ENCODE measurements at regions not wholly inside any gene's neighbourhood (a gene's known extent, or its start where the extent isn't known, plus 50 kb on each side); places are given as distances from the start of the nearest gene placed in this dataset.

DNA sequence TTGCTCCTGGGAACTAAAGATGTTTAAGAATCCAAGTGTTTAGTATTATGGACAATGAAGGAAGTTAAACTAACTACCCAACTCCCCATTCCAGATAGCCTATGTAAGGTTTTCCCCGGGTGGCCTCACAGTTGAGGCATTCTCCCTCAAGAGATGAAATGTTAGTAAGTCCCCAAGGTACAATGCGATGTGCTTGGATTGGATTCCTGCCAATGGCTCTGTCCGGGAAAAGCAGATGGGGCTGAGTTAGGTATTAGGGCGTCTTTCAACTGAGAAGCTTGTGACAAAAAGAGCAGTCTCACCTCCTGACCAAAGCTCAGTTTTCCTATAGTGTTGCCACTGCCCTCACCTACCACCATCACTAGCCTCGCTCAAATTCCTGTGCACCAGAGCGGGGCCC is 64.8 kb upstream of the E2F7 start:
- TF ChIP-seq, protein P1, sequence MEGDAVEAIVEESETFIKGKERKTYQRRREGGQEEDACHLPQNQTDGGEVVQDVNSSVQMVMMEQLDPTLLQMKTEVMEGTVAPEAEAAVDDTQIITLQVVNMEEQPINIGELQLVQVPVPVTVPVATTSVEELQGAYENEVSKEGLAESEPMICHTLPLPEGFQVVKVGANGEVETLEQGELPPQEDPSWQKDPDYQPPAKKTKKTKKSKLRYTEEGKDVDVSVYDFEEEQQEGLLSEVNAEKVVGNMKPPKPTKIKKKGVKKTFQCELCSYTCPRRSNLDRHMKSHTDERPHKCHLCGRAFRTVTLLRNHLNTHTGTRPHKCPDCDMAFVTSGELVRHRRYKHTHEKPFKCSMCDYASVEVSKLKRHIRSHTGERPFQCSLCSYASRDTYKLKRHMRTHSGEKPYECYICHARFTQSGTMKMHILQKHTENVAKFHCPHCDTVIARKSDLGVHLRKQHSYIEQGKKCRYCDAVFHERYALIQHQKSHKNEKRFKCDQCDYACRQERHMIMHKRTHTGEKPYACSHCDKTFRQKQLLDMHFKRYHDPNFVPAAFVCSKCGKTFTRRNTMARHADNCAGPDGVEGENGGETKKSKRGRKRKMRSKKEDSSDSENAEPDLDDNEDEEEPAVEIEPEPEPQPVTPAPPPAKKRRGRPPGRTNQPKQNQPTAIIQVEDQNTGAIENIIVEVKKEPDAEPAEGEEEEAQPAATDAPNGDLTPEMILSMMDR (IDR thresholded peaks at IDR 0.05; ENCODE audit: insufficient read depth, low read depth, low read length) = no peak
- no peak for TF ChIP-seq EZH2 (IDR thresholded peaks at IDR 0.05; ENCODE audit: insufficient read depth, low read length)

Data from astrocyte (in vitro differentiated cells and primary cell).